Neuronal stem cell (in vitro differentiated cells): ENCODE measurements at regions not wholly inside any gene's neighbourhood (a gene's known extent, or its start where the extent isn't known, plus 50 kb on each side); places are given as distances from the start of the nearest gene placed in this dataset.

ENCODE experiments used
- DNase-seq: peaks from one replicate; pipeline ENCODE4 v3.0.0-alpha.2; 2013; ENCODE audit warnings: low spot score
- H2AFZ ChIP-seq: one replicate; pipeline ENCODE4 v1.6.1; 2013; ENCODE audit warnings: mild to moderate bottlenecking, low read length, inconsistent platforms
- H2AK5ac ChIP-seq: 2 replicates; pipeline ENCODE4 v1.6.1; 2013; ENCODE audit warnings: low read depth, mild to moderate bottlenecking, inconsistent platforms, low read length, moderate library complexity, mixed read lengths
- H2BK120ac ChIP-seq: 2 replicates; pipeline ENCODE4 v1.6.1; 2013; ENCODE audit warnings: low read depth, mild to moderate bottlenecking, inconsistent platforms, low read length, moderate library complexity, mixed read lengths
- H2BK12ac ChIP-seq: one replicate; pipeline ENCODE4 v1.6.1; 2013; ENCODE audit warnings: low read length, inconsistent platforms
- H2BK15ac ChIP-seq: 2 replicates; pipeline ENCODE4 v1.6.1; 2013; ENCODE audit warnings: mild to moderate bottlenecking, low read length, inconsistent platforms, mixed read lengths
- H2BK5ac ChIP-seq: one replicate; pipeline ENCODE4 v1.6.1; 2013; ENCODE audit warnings: inconsistent platforms, mild to moderate bottlenecking, low read length, moderate library complexity
- H3K14ac ChIP-seq: one replicate; pipeline ENCODE4 v1.6.1; 2013; ENCODE audit warnings: low read length, inconsistent platforms
- H3K18ac ChIP-seq: 2 replicates; pipeline ENCODE4 v1.6.1; 2013; ENCODE audit warnings: low read length, inconsistent platforms
- H3K23ac ChIP-seq: 2 replicates; pipeline ENCODE4 v1.6.1; 2013; ENCODE audit warnings: low read depth, mild to moderate bottlenecking, mixed read lengths, low read length, inconsistent platforms; ENCODE audit not compliant: poor library complexity
- H3K27ac ChIP-seq: replicated peaks from 3 replicates; pipeline ENCODE4 v1.5.1; 2013; ENCODE audit warnings: low read length, inconsistent platforms
- H3K27me3 ChIP-seq, 3 experiments: 2 replicates each; pipeline ENCODE4 v1.6.1; 2013; ENCODE audit warnings: low read length in 3 of 3, mild to moderate bottlenecking in 2 of 3, inconsistent platforms in 1 of 3, low read depth in 1 of 3, mixed read lengths in 1 of 3, moderate library complexity in 1 of 3; ENCODE audit not compliant: control insufficient read depth in 3 of 3, insufficient read depth in 3 of 3
- H3K36me3 ChIP-seq, 2 donors: replicated peaks in 1 of 2; 2 replicates each; pipeline ENCODE4 v1.6.1; 2013; ENCODE audit warnings: low read length in 2 of 2; ENCODE audit not compliant: control insufficient read depth in 2 of 2, insufficient read depth in 2 of 2
- H3K4ac ChIP-seq: 2 replicates; pipeline ENCODE4 v1.6.1; 2013; ENCODE audit warnings: inconsistent platforms, mild to moderate bottlenecking, low read length, moderate library complexity
- H3K4me1 ChIP-seq, 2 donors: 1 replicate in 1 of 2; 2 replicates in 1 of 2; pipeline ENCODE4 v1.6.1; 2013; ENCODE audit warnings: low read length in 2 of 2, low read depth in 1 of 2; ENCODE audit not compliant: control insufficient read depth in 2 of 2, insufficient read depth in 1 of 2
- H3K4me2 ChIP-seq: one replicate; pipeline ENCODE4 v1.6.1; 2013; ENCODE audit warnings: mild to moderate bottlenecking, low read length, inconsistent platforms; ENCODE audit not compliant: insufficient read depth, poor library complexity, severe bottlenecking
- H3K4me3 ChIP-seq, 2 donors: 2 replicates each; pipeline ENCODE4 v1.5.1; 2013; ENCODE audit warnings: low read length in 2 of 2, mild to moderate bottlenecking in 2 of 2, inconsistent platforms in 1 of 2, moderate library complexity in 1 of 2
- H3K79me1 ChIP-seq: one replicate; pipeline ENCODE4 v1.6.1; 2013; ENCODE audit warnings: low read depth, mild to moderate bottlenecking, inconsistent platforms, low read length, moderate library complexity
- H3K9ac ChIP-seq: one replicate; pipeline ENCODE4 v1.6.1; 2013; ENCODE audit warnings: mild to moderate bottlenecking, low read depth, low read length, inconsistent platforms; ENCODE audit not compliant: poor library complexity
- H3K9me3 ChIP-seq, 2 donors: replicated peaks in 1 of 2; 2 replicates each; pipeline versions ENCODE3 to v1.6.1; 2013; ENCODE audit warnings: low read length in 2 of 2, mild to moderate bottlenecking in 2 of 2, inconsistent platforms in 1 of 2, low read depth in 1 of 2, mixed read lengths in 1 of 2, moderate library complexity in 1 of 2; ENCODE audit not compliant: control insufficient read depth in 2 of 2, insufficient read depth in 1 of 2
- H4K8ac ChIP-seq: one replicate; pipeline ENCODE4 v1.6.1; 2013; ENCODE audit warnings: low read depth, mild to moderate bottlenecking, inconsistent platforms, low read length, moderate library complexity
- H4K91ac ChIP-seq: one replicate; pipeline ENCODE4 v1.6.1; 2013; ENCODE audit warnings: low read length, low read depth, mild to moderate bottlenecking, inconsistent platforms; ENCODE audit not compliant: poor library complexity
- WGBS, 2 donors: extraction: QIAGEN DNeasy Blood & Tissue Kit; methylation state at CpG; one replicate each; pipeline ENCODE4 v1.1.7; 2013; ENCODE audit warnings: missing lambda C conversion rate in 2 of 2, mixed read lengths in 1 of 2; ENCODE audit not compliant: insufficient read length in 2 of 2, insufficient replicate concordance in 1 of 2; ENCODE audit errors: extremely low coverage in 2 of 2; 5-methylcytosine and 5-hydroxymethylcytosine counted together

DNA sequence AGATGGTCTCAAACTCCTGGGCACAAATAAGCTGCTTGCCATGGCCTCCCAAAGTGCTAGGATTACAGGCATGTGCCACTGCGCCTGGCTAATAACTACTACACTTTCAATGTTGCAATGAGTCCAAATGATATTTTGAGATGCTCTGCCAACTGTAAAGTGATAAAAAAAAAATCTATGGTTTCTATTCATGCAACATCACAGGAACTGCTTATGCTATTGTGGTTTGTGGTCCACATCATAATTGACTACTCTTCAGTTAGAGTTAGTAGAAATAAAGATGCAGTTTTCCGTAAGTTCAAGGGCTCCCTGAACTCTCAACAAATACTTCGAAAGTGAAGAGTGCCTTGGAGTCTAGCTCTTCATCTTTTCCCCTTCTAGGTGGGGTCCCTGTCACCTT, 239.4 kb downstream of the C12orf75 start:
- H2BK12ac ChIP-seq = no peak overlapping the region
- H3K9ac ChIP-seq = no peak overlapping the region
- H3K4me3 ChIP-seq = no peak overlapping the region
- no peak overlapping the region for H2BK15ac ChIP-seq
- no peak overlapping the region for H2BK5ac ChIP-seq
- H3K36me3 ChIP-seq = no peaks in the 10 kb centered on the region
- no peak overlapping the region for H4K91ac ChIP-seq
- H3K14ac ChIP-seq = no peak overlapping the region
- no peak overlapping the region for H4K8ac ChIP-seq
- no peak overlapping the region for H3K4ac ChIP-seq
- DNase-seq = no peak
- H3K27ac ChIP-seq = no peak overlapping the region
- no peaks in the 10 kb centered on the region for H3K27me3 ChIP-seq
- H3K9me3 ChIP-seq = no peaks in the 10 kb centered on the region
- no peaks in the 10 kb centered on the region for H3K79me1 ChIP-seq
- no CpG with 5 or more reads among the region's 3 CpGs for WGBS, 2 donors
- H3K4me1 ChIP-seq = no peaks in the 10 kb centered on the region
- no peak overlapping the region for H3K23ac ChIP-seq
- no peak overlapping the region for H3K4me2 ChIP-seq
- H2AFZ ChIP-seq = no peak overlapping the region
- H3K18ac ChIP-seq = no peak overlapping the region
- no peak overlapping the region for H2BK120ac ChIP-seq
- H2AK5ac ChIP-seq = no peak overlapping the region

DNA sequence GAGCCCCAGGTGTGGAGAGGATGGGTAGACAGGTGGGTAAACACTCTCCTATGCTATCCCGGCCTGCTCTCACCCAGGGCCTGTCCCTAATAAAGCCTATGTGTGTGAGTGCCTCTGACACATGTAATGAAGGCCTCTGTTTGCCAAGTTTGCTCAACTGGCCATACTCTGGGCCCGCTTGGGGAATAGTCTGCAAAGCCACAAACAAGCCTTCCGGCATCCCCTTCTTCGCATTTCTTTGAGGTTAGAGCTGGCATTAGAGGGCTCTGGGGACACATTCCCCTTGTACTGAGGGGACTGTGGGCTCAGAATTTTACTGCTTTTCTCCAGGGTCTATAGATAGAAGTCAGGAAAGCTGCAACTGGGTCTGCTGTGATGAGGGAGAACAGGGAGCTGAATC, 240.5 kb downstream of the C12orf75 start:
- Histone ChIP-seq H2BK5ac (no peak overlapping the region), H3K4me2 (no peak overlapping the region), H2AFZ (no peak overlapping the region), H3K27me3 (no peaks in the 10 kb centered on the region), H2AK5ac (no peak overlapping the region), H3K79me1 (no peaks in the 10 kb centered on the region), H4K8ac (no peak overlapping the region), H2BK120ac (no peak overlapping the region), H2BK12ac (no peak overlapping the region), H3K27ac (no peak overlapping the region), H3K4ac (no peak overlapping the region), H3K36me3 (no peaks in the 10 kb centered on the region), H2BK15ac (no peak overlapping the region), H4K91ac (no peak overlapping the region), H3K4me1 (no peaks in the 10 kb centered on the region), H3K9me3 (no peaks in the 10 kb centered on the region), H3K18ac (peak overlapping the region; percentile 50), H3K4me3 (no peak overlapping the region), H3K23ac (no peak overlapping the region), H3K9ac (no peak overlapping the region), H3K14ac (no peak overlapping the region)
- no peak for DNase-seq
- no CpG with 5 or more reads among the region's 4 CpGs for WGBS, 2 donors

DNA sequence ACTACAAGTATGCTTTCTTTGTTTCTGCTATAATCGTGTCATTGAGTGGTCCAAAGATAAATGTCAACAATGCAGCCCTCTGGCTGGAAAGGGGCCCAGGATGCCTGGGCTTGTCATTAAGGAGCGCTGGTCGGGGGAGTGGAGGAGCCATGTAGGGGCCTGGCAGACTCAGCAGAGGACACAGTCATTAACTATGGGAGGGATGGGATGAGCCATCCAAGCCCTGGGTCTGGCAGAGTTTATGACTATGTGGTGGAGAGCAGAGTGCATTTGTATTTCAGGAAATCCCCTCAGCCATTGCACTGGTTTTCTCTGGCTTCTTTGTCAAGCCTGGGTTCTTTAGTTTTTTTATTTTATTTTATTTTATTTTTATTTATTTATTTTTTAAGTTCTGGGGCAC, 243.1 kb downstream of the C12orf75 start:
- DNase-seq = no peak
- no peak overlapping the region for H2BK15ac ChIP-seq
- H3K27me3 ChIP-seq = no peaks in the 10 kb centered on the region
- no peak overlapping the region for H3K4ac ChIP-seq
- no peak overlapping the region for H4K8ac ChIP-seq
- H3K18ac ChIP-seq = no peak overlapping the region
- H2BK5ac ChIP-seq = no peak overlapping the region
- H2BK120ac ChIP-seq = no peak overlapping the region
- no peak overlapping the region for H3K4me2 ChIP-seq
- H3K36me3 ChIP-seq = no peaks in the 10 kb centered on the region
- no peak overlapping the region for H2AK5ac ChIP-seq
- H3K4me3 ChIP-seq = no peak overlapping the region
- no peaks in the 10 kb centered on the region for H3K9me3 ChIP-seq
- H3K23ac ChIP-seq = no peak overlapping the region
- no peak overlapping the region for H2AFZ ChIP-seq
- no peak overlapping the region for H3K9ac ChIP-seq
- H4K91ac ChIP-seq = no peak overlapping the region
- no CpG with 5 or more reads among the region's 3 CpGs for WGBS, 2 donors
- no peak overlapping the region for H3K14ac ChIP-seq
- no peak overlapping the region for H3K27ac ChIP-seq
- H2BK12ac ChIP-seq = no peak overlapping the region
- H3K79me1 ChIP-seq = no peaks in the 10 kb centered on the region
- H3K4me1 ChIP-seq = no peaks in the 10 kb centered on the region

DNA sequence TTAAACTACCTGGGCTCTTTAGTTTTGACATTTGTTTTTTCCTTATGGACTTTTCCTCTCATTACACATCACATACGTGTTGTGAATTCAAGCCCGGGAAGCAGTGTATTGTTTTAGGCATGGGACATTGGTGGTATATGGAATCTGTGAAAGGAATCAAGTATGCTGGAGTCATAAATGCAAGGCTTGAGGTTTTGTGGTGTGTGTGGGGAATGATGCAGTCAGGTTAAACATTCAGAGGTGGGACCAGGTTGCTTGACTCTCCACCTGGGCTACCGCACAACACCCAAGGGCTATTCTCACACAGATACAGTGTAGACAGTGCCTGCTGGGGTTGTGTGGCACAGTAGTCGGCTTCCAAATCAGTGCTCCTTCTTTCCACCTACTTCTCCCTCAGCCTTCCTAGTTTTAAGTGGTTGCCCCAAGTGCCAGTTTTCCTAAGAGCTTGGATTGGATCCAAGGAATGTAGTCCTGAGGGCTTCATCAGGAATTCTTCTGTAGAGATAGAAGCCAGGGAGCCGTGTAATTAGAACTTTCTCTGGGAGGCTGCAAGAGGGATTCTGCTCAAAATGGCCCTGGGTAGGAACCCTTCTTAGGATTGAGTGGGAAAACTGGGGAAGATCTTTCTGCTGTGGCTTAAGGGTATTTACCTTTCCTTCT, 243.7 kb downstream of the C12orf75 start:
- no peaks in the 10 kb centered on the region for H3K36me3 ChIP-seq
- no peak overlapping the region for H4K91ac ChIP-seq
- no peak overlapping the region for H3K9ac ChIP-seq
- H3K23ac ChIP-seq = no peak overlapping the region
- no peak overlapping the region for H3K18ac ChIP-seq
- no peak overlapping the region for H2BK120ac ChIP-seq
- no peak overlapping the region for H2AK5ac ChIP-seq
- no peak overlapping the region for H4K8ac ChIP-seq
- no peak overlapping the region for H3K4me3 ChIP-seq
- no peak overlapping the region for H3K14ac ChIP-seq
- H2BK12ac ChIP-seq = no peak overlapping the region
- no peak overlapping the region for H3K4ac ChIP-seq
- no peak overlapping the region for H2BK15ac ChIP-seq
- no CpG with 5 or more reads among the region's 5 CpGs for WGBS, 2 donors
- H3K27me3 ChIP-seq = no peaks in the 10 kb centered on the region
- H3K4me1 ChIP-seq = no peaks in the 10 kb centered on the region
- DNase-seq = no peak
- H3K9me3 ChIP-seq = no peaks in the 10 kb centered on the region
- no peak overlapping the region for H2BK5ac ChIP-seq
- H3K4me2 ChIP-seq = no peak overlapping the region
- H3K27ac ChIP-seq = no peak overlapping the region
- no peak overlapping the region for H2AFZ ChIP-seq
- no peaks in the 10 kb centered on the region for H3K79me1 ChIP-seq
